Keratinocyte (primary cell): ENCODE measurements at regions not wholly inside any gene's neighbourhood (a gene's known extent, or its start where the extent isn't known, plus 50 kb on each side); places are given as distances from the start of the nearest gene placed in this dataset.

Experiments used
- DNase-seq: peaks from one replicate; pipeline ENCODE4 v3.0.0-alpha.2; 2011; ENCODE audit warnings: low read depth, missing footprints, low spot score
- FAIRE-seq: peaks from 2 replicates; lab custom pipeline; 2011; peaks lifted over from hg19 to GRCh38; lab: Jason Lieb, UNC
- H2AFZ ChIP-seq: 2 replicates; pipeline ENCODE4 v1.6.0; 2012; ENCODE audit warnings: low read length, control low read depth, inconsistent platforms; ENCODE audit not compliant: control insufficient read depth
- H3K27ac ChIP-seq: 2 replicates; pipeline ENCODE4 v1.5.1; 2011; ENCODE audit warnings: low read length; ENCODE audit not compliant: control insufficient read depth, insufficient read depth
- H3K27me3 ChIP-seq: 3 replicates; pipeline ENCODE4 v1.6.0; 2011; ENCODE audit warnings: low read length; ENCODE audit not compliant: control insufficient read depth, insufficient read depth; ENCODE audit errors: extremely low read depth
- H3K36me3 ChIP-seq, 2 experiments: 2 replicates in 1 of 2; 3 replicates in 1 of 2; pipeline ENCODE4 v1.5.1; 2011; ENCODE audit warnings: low read length in 2 of 2, mild to moderate bottlenecking in 1 of 2; ENCODE audit not compliant: control insufficient read depth in 2 of 2, insufficient read depth in 2 of 2; ENCODE audit errors: extremely low read depth in 1 of 2
- H3K4me1 ChIP-seq: 3 replicates; pipeline ENCODE4 v1.5.1; 2011; ENCODE audit warnings: low read length; ENCODE audit not compliant: control insufficient read depth, insufficient read depth; ENCODE audit errors: extremely low read depth
- H3K4me2 ChIP-seq: 3 replicates; pipeline ENCODE4 v1.6.0; 2011; ENCODE audit warnings: low read depth, low read length; ENCODE audit not compliant: control insufficient read depth, insufficient read depth; ENCODE audit errors: extremely low read depth
- H3K4me3 ChIP-seq, 3 experiments: fragments of 200-600 bp in 1 of 3; sonication (generic) in 1 of 3; 2 replicates in 2 of 3; 3 replicates in 1 of 3; pipeline ENCODE4 v1.5.1; 2011 to 2016; ENCODE audit warnings: low read length in 3 of 3, mild to moderate bottlenecking in 3 of 3, control low read depth in 2 of 3, inconsistent platforms in 1 of 3, low read depth in 1 of 3, mixed read lengths in 1 of 3, mixed run types in 1 of 3, moderate library complexity in 1 of 3; ENCODE audit not compliant: control insufficient read depth in 2 of 3, insufficient read depth in 2 of 3; ENCODE audit errors: extremely low read depth in 1 of 3
- H3K79me2 ChIP-seq: 2 replicates; pipeline ENCODE4 v1.6.0; 2012; ENCODE audit warnings: low read length; ENCODE audit not compliant: control insufficient read depth, insufficient read depth
- H3K9ac ChIP-seq: 3 replicates; pipeline ENCODE4 v1.6.0; 2011; ENCODE audit warnings: low read length; ENCODE audit not compliant: control insufficient read depth, insufficient read depth; ENCODE audit errors: extremely low read depth
- H3K9me1 ChIP-seq: 3 replicates; pipeline ENCODE4 v1.6.0; 2011; ENCODE audit warnings: low read length; ENCODE audit not compliant: control insufficient read depth, insufficient read depth; ENCODE audit errors: extremely low read depth
- H3K9me3 ChIP-seq: 2 replicates; pipeline ENCODE4 v1.5.1; 2012; ENCODE audit warnings: low read depth, low read length; ENCODE audit not compliant: control insufficient read depth
- H4K20me1 ChIP-seq: 3 replicates; pipeline ENCODE4 v1.6.0; 2011; ENCODE audit warnings: low read length; ENCODE audit not compliant: control insufficient read depth, insufficient read depth; ENCODE audit errors: extremely low read depth
- EZH2 ChIP-seq: IDR thresholded peaks from one replicate; pipeline ENCODE4 v1.6.1; 2012; ENCODE audit warnings: inconsistent platforms, mild to moderate bottlenecking, low read length, moderate library complexity
- dilution Hi-C: fragments of 300-500 bp; cut with MboI; formaldehyde crosslinking; loops from one replicate; pipeline ENCODE4 v1.7.0; 2020; ENCODE audit warnings: low sequenced_read_pairs; ENCODE audit not compliant: extremely low pct_ligation_motif_present
- TF ChIP-seq, protein P1 (sequence below), 3 experiments: IDR thresholded peaks in 1 of 3; conservative IDR thresholded peaks in 1 of 3; optimal IDR thresholded peaks in 1 of 3; 2 replicates in 2 of 3; 3 replicates in 1 of 3; pipeline versions ENCODE3 to v1.5.1; 2011; ENCODE audit warnings: low read length in 3 of 3, mild to moderate bottlenecking in 3 of 3, moderate library complexity in 2 of 3, control low read depth in 1 of 3, inconsistent platforms in 1 of 3; ENCODE audit not compliant: insufficient read depth in 2 of 3; ENCODE audit errors: extremely low read depth in 1 of 3

DNA sequence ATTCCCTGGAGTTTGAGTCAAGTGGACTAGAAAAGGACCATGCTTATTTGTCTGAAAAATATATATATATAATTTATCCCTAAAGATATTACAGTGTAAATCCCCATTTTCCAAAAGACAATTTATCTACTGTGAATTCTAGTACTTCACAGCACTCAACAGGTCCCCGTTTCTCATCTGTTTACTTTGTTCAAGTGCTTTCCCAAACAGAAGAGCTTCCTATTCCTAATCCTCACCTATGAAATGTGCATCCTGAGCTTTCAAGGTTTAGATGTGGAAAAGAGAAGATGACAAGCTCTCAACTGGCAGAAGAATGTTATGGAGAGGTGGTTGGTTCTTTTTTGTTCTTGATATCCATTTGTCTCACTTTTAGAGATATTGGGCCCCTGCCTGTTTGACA, 401.6 kb upstream of the ZNF608 start:
- Histone ChIP-seq H3K9me1 (no peaks in the 10 kb centered on the region), H3K79me2 (no peaks in the 10 kb centered on the region), H3K36me3 (no peaks in the 10 kb centered on the region), H2AFZ (no peak overlapping the region), H3K4me3 (no peak overlapping the region), H4K20me1 (no peaks in the 10 kb centered on the region), H3K27me3 (no peaks in the 10 kb centered on the region), H3K9me3 (no peaks in the 10 kb centered on the region), H3K9ac (no peak overlapping the region), H3K4me2 (no peak overlapping the region), H3K4me1 (no peaks in the 10 kb centered on the region), H3K27ac (no peak overlapping the region)
- no peak for FAIRE-seq
- dilution Hi-C loops = no loop called here
- TF ChIP-seq, protein P1, sequence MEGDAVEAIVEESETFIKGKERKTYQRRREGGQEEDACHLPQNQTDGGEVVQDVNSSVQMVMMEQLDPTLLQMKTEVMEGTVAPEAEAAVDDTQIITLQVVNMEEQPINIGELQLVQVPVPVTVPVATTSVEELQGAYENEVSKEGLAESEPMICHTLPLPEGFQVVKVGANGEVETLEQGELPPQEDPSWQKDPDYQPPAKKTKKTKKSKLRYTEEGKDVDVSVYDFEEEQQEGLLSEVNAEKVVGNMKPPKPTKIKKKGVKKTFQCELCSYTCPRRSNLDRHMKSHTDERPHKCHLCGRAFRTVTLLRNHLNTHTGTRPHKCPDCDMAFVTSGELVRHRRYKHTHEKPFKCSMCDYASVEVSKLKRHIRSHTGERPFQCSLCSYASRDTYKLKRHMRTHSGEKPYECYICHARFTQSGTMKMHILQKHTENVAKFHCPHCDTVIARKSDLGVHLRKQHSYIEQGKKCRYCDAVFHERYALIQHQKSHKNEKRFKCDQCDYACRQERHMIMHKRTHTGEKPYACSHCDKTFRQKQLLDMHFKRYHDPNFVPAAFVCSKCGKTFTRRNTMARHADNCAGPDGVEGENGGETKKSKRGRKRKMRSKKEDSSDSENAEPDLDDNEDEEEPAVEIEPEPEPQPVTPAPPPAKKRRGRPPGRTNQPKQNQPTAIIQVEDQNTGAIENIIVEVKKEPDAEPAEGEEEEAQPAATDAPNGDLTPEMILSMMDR (optimal IDR thresholded peaks at IDR 0.05 in 1 of 3, IDR thresholded peaks at IDR 0.05 in 1 of 3, conservative IDR thresholded peaks at IDR 0.05 in 1 of 3; ENCODE audit: extremely low read depth in 1 of 3, insufficient read depth in 2 of 3, low read length in 3 of 3) = no peak
- TF ChIP-seq EZH2 = no peak
- DNase-seq = no peak

DNA sequence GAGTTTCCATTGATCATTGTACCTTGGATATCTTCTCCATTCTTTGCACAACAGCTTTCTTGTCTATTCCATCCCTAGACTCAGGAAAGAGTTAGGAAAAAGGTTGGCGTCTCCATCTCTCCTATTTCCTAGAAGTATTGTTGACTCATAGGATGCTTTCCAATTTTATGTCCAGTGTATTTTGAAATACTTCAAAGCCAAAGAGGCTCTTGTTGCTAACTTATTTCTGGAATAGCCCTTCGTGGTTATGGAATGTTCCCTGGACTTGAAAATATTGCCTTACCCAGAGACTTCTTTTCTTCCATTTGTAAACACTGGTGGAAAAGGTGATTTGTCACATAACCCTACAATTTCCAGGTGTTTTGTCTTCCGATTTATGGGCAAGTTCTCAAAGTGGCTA, 402.3 kb upstream of the ZNF608 start:
- Histone ChIP-seq H4K20me1 (no peaks in the 10 kb centered on the region), H3K4me1 (no peaks in the 10 kb centered on the region), H3K4me3 (no peak overlapping the region), H3K79me2 (no peaks in the 10 kb centered on the region), H3K27ac (no peak overlapping the region), H3K9me3 (no peaks in the 10 kb centered on the region), H3K4me2 (no peak overlapping the region), H2AFZ (no peak overlapping the region), H3K9ac (no peak overlapping the region), H3K27me3 (no peaks in the 10 kb centered on the region), H3K9me1 (no peaks in the 10 kb centered on the region), H3K36me3 (no peaks in the 10 kb centered on the region)
- no peak for FAIRE-seq
- TF ChIP-seq, protein P1 (optimal IDR thresholded peaks at IDR 0.05 in 1 of 3, IDR thresholded peaks at IDR 0.05 in 1 of 3, conservative IDR thresholded peaks at IDR 0.05 in 1 of 3; ENCODE audit: extremely low read depth in 1 of 3, insufficient read depth in 2 of 3, low read length in 3 of 3) = no peak
- TF ChIP-seq EZH2 = no peak
- no peak for DNase-seq
- dilution Hi-C loops = no loop called here
